HG02642 (cell line): ENCODE measurements at regions not wholly inside any gene's neighbourhood (a gene's known extent, or its start where the extent isn't known, plus 50 kb on each side); places are given as distances from the start of the nearest gene placed in this dataset.
"Not testable (repeated sequence)": the region's sequence is repeated elsewhere in the genome, so short reads cannot be mapped to it uniquely, and the experiment has no call there.

Experiments
- ATAC-seq: cut with Tn5 transposase; IDR thresholded peaks from one replicate; pipeline ENCODE4 v1.9.1; 2021; ENCODE audit warnings: mild to moderate bottlenecking; ENCODE audit not compliant: unreplicated experiment, poor library complexity

DNA sequence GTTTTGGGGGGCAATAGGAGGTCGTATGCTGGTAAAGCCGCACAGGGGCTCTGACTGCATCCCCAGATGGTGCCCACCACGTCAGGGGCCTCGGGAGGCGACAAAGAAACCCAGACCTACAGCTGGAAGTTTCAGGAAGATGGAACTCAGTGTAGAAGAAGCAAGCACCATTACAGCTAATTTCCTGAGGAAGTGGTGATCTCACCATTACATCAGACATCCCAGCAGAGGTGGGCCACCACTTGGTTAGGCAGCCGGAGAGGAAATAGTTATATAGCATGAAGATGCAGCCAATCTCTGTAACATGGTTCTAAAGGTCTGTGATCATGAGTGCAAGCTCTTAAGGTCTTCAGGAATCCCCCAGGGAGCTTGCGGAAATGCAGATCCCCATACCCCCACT lies 127.3 kb upstream of the PCBD1 start:
- ATAC-seq: no peak

DNA sequence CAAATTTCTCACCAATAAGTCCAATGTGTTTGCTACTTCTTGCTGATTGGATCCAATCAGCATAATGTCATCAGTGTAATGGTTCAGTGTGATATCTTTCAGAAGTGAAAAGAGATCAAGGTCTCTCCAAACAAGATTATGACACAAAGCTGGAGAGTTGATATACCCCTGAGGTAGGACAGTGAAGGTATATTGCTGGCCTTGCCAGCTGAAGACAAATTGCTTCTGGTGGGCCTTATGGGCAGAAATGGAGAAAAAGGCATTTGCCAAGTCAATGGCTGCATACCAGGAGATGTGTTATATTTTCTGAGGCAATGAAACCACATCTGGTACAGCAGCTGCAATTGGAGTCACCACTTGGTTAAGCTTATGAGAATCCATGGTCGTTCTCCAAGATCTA lies 131.7 kb upstream of the PCBD1 start:
- not testable (repeated sequence) for ATAC-seq

DNA sequence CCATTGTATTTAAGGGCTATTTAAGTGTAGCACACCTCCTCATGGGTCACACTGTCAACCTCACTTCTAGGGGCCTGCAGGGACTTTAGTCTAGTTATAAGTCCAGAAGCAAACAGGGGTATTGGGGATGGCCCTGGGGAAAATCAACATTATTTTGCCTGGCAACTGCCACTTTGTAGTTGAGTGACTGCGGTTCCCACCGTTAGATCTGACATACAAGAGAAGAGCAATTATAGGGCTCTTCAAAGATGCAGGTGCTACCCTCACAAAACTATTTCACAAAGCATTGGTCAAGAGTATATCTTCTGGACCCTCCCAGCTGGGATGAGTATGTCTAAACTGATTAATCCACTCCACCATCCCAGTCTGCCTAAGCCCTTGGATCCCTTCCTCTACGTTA lies 133.0 kb upstream of the PCBD1 start:
- no peak for ATAC-seq

DNA sequence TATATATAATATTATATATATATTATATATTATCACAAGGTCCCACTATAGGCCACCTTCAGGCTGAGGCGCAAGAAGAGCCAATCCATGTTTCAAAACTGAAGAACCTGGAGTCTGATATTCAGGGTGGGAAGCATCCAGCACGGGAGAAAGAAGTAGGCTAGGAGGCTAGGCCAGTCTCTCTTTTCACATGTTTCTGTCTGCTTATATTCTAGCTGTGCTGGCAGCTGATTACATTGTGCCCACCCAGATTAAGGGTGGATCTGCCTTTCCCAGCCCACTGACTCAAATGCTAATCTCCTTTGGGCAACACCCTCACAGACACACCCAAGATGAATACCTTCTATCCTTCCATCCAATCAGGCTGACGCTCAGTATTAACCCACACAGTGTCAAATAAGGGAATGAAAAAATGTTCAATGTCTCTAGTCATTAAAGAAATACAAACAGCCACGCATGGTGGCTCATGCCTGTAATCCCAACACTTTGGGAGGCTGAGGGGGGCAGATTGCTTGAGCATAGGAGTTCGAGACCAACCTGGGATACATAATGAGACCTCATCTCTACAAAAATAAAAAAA lies 135.4 kb upstream of the PCBD1 start:
- no peak for ATAC-seq

GRCh38 chr10:71024490-71024889 lies 136.1 kb upstream of the PCBD1 start:
- no peak for ATAC-seq

- no peak for ATAC-seq
These were observed 137.2 kb upstream of the PCBD1 start for GRCh38 chr10:71025535-71025934.

DNA sequence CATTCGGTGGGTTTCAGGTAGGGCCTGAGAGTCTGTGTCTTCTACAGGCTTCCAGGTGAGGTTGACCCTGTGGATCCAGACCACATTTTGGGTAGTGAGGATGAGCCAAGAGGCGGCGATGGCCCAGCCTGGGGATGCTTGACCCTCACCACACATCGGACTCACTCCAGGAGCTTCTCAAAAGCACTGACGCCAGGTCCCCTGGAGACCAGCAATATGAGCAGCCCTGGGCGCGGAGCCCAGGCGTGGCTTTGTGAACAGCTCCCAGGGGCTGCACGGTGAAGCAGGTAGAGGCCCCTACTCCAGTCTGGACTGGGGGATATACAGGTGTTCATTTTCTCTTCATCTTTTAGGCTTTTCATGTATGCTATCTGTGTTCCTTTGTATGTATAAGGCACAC lies 139.7 kb upstream of the PCBD1 start:
- no peak for ATAC-seq

GRCh38 chr10:71029411-71029892 lies 141.1 kb upstream of the PCBD1 start:
- no peak for ATAC-seq

DNA sequence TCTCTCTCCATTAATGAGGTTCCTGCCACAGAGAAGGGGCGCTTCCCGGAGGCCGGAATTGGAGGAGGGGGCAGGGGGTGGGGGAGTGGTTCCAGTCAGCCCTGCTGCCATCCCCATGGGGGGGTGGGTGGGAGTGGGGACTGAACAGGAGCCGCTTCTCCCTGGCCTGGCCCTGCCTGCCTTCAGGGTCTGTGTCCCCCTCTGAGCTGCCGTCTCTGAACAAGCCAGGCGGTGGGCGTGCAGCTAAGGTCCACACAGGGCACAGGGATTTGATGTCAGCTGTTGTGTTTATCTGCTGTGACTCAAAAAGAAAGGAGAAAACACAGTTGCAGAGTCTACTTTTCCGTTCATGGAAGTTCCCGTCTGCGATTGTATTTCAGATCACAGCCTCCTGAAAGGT lies 141.5 kb upstream of the PCBD1 start:
- ATAC-seq: no peak

DNA sequence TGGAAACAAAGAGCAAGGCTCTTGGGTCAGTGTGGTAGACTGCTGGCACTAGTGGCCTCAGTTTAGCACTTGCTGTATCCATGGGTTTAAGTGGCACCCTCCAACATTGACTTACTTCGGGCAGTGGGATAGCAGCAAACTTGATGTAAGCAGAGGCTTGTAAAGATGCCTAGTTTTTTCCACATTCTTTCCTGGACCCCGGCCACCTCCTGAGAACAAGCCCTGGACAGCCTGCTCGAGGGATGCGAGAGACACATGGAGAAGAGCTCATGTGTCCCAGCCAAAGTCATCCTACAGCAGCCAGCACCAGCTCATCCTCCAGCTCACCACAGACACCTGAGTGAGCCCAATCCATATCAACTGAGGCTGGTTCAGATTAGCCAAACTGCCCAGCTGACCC lies 142.7 kb upstream of the PCBD1 start:
- no peak for ATAC-seq

GRCh38 chr10:71031603-71032002 lies 143.2 kb upstream of the PCBD1 start:
- no peak for ATAC-seq

DNA sequence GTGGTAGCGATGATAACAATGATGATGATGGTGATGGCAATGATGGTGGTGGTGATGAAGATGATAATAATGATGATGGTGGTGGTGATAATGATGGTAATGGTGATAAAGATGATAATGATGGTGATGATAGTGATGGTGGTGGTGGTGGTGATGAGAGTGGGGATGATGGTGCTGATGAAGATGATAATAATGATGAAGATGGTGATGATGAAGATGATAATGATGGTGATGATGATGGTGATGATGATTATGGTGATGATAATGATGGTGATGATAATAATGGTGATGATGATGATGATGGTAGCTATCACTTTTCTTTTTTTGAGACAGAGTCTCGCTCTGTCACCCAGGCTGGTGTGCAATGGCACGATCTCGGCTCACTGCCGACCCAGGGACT lies 144.5 kb upstream of the PCBD1 start:
- no peak for ATAC-seq

DNA sequence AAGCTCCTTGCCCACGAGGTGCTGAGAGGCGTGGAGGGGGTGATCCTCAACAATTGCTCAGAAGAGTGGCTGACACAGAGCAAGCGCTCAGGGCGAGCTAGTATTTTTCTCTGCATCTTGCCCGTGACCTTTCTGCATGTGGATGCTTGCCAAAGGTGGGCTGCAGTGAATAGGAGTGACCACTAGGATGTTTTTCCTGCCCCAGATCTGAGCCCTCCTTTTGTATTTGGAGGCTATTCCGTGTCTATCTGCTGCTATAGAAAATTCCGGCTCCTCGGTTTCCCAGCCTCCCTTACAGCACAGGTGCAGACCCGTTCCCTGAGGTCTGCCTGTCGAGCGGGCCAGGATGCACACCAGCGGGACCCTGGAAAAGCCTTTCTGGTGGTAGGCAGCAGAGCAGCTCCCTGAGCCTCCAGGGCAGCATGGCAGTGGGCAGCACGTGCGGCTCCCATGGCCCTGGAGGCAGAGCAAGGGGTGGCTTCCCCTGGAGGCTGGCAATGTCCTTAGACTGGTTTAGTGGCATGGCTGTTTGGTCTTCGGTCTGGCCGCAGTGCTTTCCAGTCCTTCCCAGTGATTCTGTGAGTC lies 145.1 kb upstream of the PCBD1 start:
- ATAC-seq: no peak

GRCh38 chr10:71035511-71036296 lies 147.3 kb upstream of the PCBD1 start:
- no peak for ATAC-seq

- no peak for ATAC-seq
These were observed 148.1 kb upstream of the PCBD1 start for GRCh38 chr10:71036297-71036966.

- ATAC-seq: no peak
These were observed 149.8 kb upstream of the PCBD1 start for GRCh38 chr10:71038091-71038633.

DNA sequence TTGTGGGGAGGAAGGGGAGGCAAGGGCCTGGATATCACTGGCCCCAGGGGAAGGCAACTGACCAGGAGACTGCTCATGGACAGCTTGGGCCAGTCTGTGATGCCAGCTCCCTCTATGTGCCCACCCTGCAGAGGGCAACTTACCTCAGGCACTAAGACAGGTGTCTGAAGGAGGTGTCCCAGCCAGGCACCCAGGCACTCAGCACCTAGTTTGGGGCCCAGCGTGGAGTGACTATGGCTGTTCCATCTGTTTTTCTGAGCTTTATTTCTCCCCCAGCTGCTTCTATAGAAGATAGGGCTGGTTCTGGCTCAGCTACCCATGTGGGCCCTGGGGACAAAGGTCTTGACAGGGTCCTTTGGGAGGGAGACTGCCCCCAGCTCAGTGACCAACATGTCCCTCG lies 150.6 kb upstream of the PCBD1 start:
- no peak for ATAC-seq

DNA sequence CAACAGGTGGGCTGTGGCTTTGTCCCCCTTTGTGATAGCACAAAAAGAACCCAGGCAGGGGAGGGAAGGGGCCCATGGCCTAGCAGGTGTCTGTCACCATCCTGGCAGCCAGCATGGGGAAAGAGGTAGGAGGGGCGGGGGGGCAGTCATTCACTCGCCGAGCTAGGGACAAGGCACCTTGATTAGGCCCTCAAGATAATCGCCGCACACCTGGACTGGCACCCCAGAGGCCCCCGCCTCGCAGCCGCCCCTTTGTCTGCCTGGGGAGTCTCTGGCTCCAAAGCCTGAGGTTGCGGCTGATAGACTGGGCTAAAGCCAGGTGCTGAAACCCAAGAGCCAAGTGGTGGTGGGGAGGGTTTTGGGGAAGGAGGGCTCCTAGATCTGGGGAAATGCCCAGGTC lies 151.2 kb upstream of the PCBD1 start:
- no peak for ATAC-seq

DNA sequence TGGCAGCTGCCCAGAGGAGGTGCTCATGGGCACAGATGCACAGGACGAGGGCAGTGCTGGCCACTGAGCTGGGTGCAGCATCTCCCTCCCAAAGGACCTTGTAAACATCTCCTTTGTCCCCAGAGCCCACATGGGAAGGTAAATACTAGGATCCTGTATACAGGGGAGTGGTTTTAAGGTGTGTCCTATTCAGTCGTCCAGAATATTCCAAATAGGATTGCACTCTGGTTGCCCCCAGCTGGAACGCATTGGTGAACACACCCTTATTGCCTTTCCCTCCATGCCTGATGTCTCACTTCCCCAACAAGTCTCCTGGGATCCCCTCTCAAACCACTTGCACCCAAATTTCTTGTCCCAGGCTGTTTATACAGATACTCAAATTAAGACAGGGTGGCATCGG lies 152.0 kb upstream of the PCBD1 start:
- no peak for ATAC-seq

DNA sequence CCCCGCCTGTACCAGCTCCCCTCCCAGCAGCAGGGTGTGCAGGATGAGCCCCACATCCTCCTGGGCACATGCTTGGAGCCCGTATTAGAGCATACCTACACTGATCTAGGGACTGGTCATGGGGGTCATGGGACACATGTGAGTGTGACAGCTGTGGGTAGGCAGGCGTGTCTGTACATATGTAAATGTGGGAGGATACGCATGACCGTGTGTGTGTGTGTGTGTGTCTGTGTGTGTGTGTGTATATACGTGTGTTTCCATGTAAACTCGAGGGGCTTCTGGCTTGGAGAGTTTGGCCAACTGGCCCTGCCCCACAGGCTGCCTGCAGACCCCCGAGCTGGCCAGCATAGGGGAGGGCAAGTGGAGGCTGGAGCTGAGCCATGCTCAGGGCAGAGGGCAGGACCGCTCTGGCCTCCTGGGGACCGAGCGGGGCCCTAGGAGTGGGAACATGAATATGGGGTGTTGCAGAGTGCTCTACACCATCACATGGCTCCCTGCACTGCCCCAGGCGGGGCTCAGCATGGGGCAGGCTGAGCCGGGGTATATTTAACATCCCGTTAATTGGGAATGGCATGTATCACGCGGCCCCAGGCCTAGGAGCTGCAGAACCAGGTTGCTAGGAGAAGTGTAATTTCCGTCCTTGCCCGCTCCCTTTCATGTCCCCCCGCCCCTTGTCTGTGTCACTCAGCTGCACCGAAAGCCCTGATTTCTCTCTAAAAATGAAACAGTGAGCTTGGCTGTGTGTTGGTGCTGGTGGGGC lies 152.7 kb upstream of the PCBD1 start:
- ATAC-seq: no peak
